ENCODE measurements at regions not wholly inside any gene's neighbourhood (a gene's known extent, or its start where the extent isn't known, plus 50 kb on each side); places are given as distances from the start of the nearest gene placed in this dataset.

- in situ Hi-C loops (cut with MboI), result no loop called here
- TF ChIP-seq ZNF583 (CRISPR knock-in tag; IDR thresholded peaks at IDR 0.05), result no peak
- TF ChIP-seq, protein P1, sequence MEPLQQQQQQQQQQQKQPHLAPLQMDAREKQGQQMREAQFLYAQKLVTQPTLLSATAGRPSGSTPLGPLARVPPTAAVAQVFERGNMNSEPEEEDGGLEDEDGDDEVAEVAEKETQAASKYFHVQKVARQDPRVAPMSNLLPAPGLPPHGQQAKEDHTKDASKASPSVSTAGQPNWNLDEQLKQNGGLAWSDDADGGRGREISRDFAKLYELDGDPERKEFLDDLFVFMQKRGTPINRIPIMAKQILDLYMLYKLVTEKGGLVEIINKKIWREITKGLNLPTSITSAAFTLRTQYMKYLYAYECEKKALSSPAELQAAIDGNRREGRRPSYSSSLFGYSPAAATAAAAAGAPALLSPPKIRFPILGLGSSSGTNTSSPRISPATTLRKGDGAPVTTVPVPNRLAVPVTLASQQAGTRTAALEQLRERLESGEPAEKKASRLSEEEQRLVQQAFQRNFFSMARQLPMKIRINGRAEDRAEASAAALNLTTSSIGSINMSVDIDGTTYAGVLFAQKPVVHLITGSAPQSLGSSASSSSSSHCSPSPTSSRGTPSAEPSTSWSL (CRISPR knock-in tag; IDR thresholded peaks at IDR 0.05; ENCODE audit: borderline replicate concordance), result no peak
Observed at GRCh38 chr11:129733981-129734380, 81.7 kb upstream of the TMEM45B start.

GRCh38 chr11:129734654-129735053, 81.0 kb upstream of the TMEM45B start:
- H4K20me1 ChIP-seq (replicated peaks; ENCODE audit: control insufficient read depth, insufficient read depth, low read length), result no peaks in the 10 kb centered on the region
- POLR2A ChIA-PET, result no interaction called here
- H3K4me1 ChIP-seq (replicated peaks in 1 of 2; ENCODE audit: control insufficient read depth in 2 of 2, insufficient read depth in 2 of 2, low read length in 2 of 2), result no peaks in the 10 kb centered on the region; a peak in 1 of 5 replicates
- no peak overlapping the region for H3K4me2 ChIP-seq (ENCODE audit: insufficient read depth, low read length)
- H3K27ac ChIP-seq (ENCODE audit: extremely low read depth, low read depth, low read length), result no peak overlapping the region
- in situ Hi-C loops (cut with MboI) (no loop called here), intact Hi-C loops (cut with micrococcal nuclease) (no loop called here)
- ATAC-seq (no peak), DNase-seq (ENCODE audit: extremely low read depth in 1 of 4, low spot score in 3 of 4) (no peak), FAIRE-seq (no peak)
- H3K4me3 ChIP-seq, result no peak overlapping the region
- H3K36me3 ChIP-seq (ENCODE audit: control insufficient read depth, insufficient read depth, low read length), result no peaks in the 10 kb centered on the region
- WGBS (ENCODE audit: insufficient coverage, low coverage, missing lambda C conversion rate), result 2% methylated on average over 7 of the region's 7 CpGs
- H3K9ac ChIP-seq (ENCODE audit: insufficient read depth in 1 of 2, low read depth in 2 of 2, low read length in 2 of 2), result no peak overlapping the region
- no TSS peak for BruUV-seq (replicated peaks)
- no peak overlapping the region for H2AFZ ChIP-seq (ENCODE audit: low read depth, low read length)
- CTCF ChIA-PET (ENCODE audit: low intra/inter-chr PET ratio), result no interaction called here
- H3K27me3 ChIP-seq (ENCODE audit: control insufficient read depth in 2 of 2, insufficient read depth in 2 of 2, low read length in 2 of 2), result peaks cover 4 to 52% of the 10 kb centered on the region in 2 experiments; a peak in 4 of 5 replicates
- H3K9me1 ChIP-seq (ENCODE audit: control insufficient read depth, insufficient read depth, low read length), result no peaks in the 10 kb centered on the region
- TF ChIP-seq SIX5 (IDR thresholded peaks at IDR 0.05; ENCODE audit: borderline replicate concordance in 1 of 2, insufficient read depth in 1 of 2, low read depth in 1 of 2, low read length in 2 of 2) (no peak), MXD1 (CRISPR knock-in tag; IDR thresholded peaks at IDR 0.05; ENCODE audit: borderline replicate concordance, poor library complexity, severe bottlenecking) (no peak), FOXA1 (IDR thresholded peaks at IDR 0.05; ENCODE audit: borderline replicate concordance) (no peak), KLF13 (tag; IDR thresholded peaks at IDR 0.05; ENCODE audit: borderline replicate concordance, low read depth) (no peak)
- TF ChIP-seq, protein P2, sequence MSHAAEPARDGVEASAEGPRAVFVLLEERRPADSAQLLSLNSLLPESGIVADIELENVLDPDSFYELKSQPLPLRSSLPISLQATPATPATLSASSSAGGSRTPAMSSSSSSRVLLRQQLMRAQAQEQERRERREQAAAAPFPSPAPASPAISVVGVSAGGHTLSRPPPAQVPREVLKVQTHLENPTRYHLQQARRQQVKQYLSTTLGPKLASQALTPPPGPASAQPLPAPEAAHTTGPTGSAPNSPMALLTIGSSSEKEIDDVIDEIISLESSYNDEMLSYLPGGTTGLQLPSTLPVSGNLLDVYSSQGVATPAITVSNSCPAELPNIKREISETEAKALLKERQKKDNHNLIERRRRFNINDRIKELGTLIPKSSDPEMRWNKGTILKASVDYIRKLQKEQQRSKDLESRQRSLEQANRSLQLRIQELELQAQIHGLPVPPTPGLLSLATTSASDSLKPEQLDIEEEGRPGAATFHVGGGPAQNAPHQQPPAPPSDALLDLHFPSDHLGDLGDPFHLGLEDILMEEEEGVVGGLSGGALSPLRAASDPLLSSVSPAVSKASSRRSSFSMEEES (CRISPR knock-in tag; IDR thresholded peaks at IDR 0.05), result peak; percentile 70
- H3K79me2 ChIP-seq (ENCODE audit: control insufficient read depth, insufficient read depth, low read length), result no peaks in the 10 kb centered on the region
- no peaks in the 10 kb centered on the region for H3K9me3 ChIP-seq (replicated peaks; ENCODE audit: control insufficient read depth, insufficient read depth, low read depth, low read length)

More at GRCh38 chr11:129733981-129734380, 81.7 kb upstream of the TMEM45B start:
- no peak overlapping the region for H2AFZ ChIP-seq (ENCODE audit: low read depth, low read length)
- H3K79me2 ChIP-seq (ENCODE audit: control insufficient read depth, insufficient read depth, low read length), result no peaks in the 10 kb centered on the region
- no peak for DNase-seq (ENCODE audit: extremely low read depth in 1 of 4, low spot score in 3 of 4)
- no peak overlapping the region for H3K4me2 ChIP-seq (ENCODE audit: insufficient read depth, low read length)
- H3K9ac ChIP-seq (ENCODE audit: insufficient read depth in 1 of 2, low read depth in 2 of 2, low read length in 2 of 2), result no peak overlapping the region
- WGBS (ENCODE audit: insufficient coverage, low coverage, missing lambda C conversion rate), result 0% methylated on average over 7 of the region's 7 CpGs
- no peak for FAIRE-seq
- no peaks in the 10 kb centered on the region for H3K9me3 ChIP-seq (replicated peaks; ENCODE audit: control insufficient read depth, insufficient read depth, low read depth, low read length)
- no peaks in the 10 kb centered on the region for H3K36me3 ChIP-seq (ENCODE audit: control insufficient read depth, insufficient read depth, low read length)
- POLR2A ChIA-PET, result no interaction called here
- CTCF ChIA-PET (ENCODE audit: low intra/inter-chr PET ratio), result no interaction called here
- peaks cover 4 to 48% of the 10 kb centered on the region in 2 experiments; a peak in 4 of 5 replicates for H3K27me3 ChIP-seq (ENCODE audit: control insufficient read depth in 2 of 2, insufficient read depth in 2 of 2, low read length in 2 of 2)
- no TSS peak for BruUV-seq (replicated peaks)
- ATAC-seq, result no peak
- intact Hi-C loops (cut with micrococcal nuclease), result no loop called here
- no peaks in the 10 kb centered on the region for H4K20me1 ChIP-seq (replicated peaks; ENCODE audit: control insufficient read depth, insufficient read depth, low read length)
- H3K9me1 ChIP-seq (ENCODE audit: control insufficient read depth, insufficient read depth, low read length), result no peaks in the 10 kb centered on the region
- H3K4me1 ChIP-seq (replicated peaks in 1 of 2; ENCODE audit: control insufficient read depth in 2 of 2, insufficient read depth in 2 of 2, low read length in 2 of 2), result no peaks in the 10 kb centered on the region; a peak in 1 of 5 replicates
- H3K27ac ChIP-seq (ENCODE audit: extremely low read depth, low read depth, low read length), result no peak overlapping the region
- no peak overlapping the region for H3K4me3 ChIP-seq

Data from K562 (cell line).